Breast epithelium (tissue), 4 donors: ENCODE measurements at regions not wholly inside any gene's neighbourhood (a gene's known extent, or its start where the extent isn't known, plus 50 kb on each side); places are given as distances from the start of the nearest gene placed in this dataset.

Experiments
- DNase-seq, 2 donors: peaks; one replicate each; pipeline ENCODE4 v3.0.0-alpha.2; 2019; ENCODE audit warnings: low spot score in 2 of 2
- H3K27ac ChIP-seq, 2 donors: fragments of 200-600 bp; sonication (generic) in 1 of 2; one replicate each; pipeline ENCODE4 v1.5.1; 2016 to 2019; ENCODE audit warnings: mild to moderate bottlenecking in 1 of 2
- H3K27me3 ChIP-seq, 2 donors: fragments of 200-600 bp; sonication (generic) in 1 of 2; one replicate each; pipeline versions ENCODE4 v1.5.1 to v1.6.0; 2017 to 2019; ENCODE audit warnings: control low read depth in 1 of 2, mild to moderate bottlenecking in 1 of 2
- H3K36me3 ChIP-seq: fragments of 200-600 bp; one replicate; pipeline ENCODE4 v1.5.1; 2019
- H3K4me1 ChIP-seq, 2 donors: fragments of 200-600 bp; sonication (generic); one replicate each; pipeline ENCODE4 v1.5.1; 2016 to 2019; ENCODE audit warnings: control low read depth in 1 of 2
- H3K4me3 ChIP-seq, 3 donors: fragments of 200-600 bp; sonication (generic); 1 replicate in 2 of 3; 2 replicates in 1 of 3; pipeline ENCODE4 v1.5.1; 2016 to 2019; ENCODE audit warnings: mild to moderate bottlenecking in 3 of 3, moderate library complexity in 2 of 3
- H3K9me3 ChIP-seq, 2 donors: fragments of 200-600 bp; sonication (generic) in 1 of 2; one replicate each; pipeline ENCODE4 v1.5.1; 2016 to 2019; ENCODE audit warnings: control low read depth in 1 of 2
- CTCF ChIP-seq, 3 donors: fragments of 450-650 bp; IDR thresholded peaks; one replicate each; pipeline ENCODE4 v1.5.1; 2016 to 2017; ENCODE audit warnings: antibody characterized with exemption in 3 of 3, mild to moderate bottlenecking in 3 of 3, moderate library complexity in 3 of 3
- POLR2A ChIP-seq: fragments of 450-650 bp; IDR thresholded peaks from one replicate; pipeline ENCODE4 v1.6.1; 2016; ENCODE audit warnings: antibody characterized with exemption, mild to moderate bottlenecking, moderate library complexity
- POLR2AphosphoS5 ChIP-seq, 3 donors: sonication (generic); formaldehyde crosslinking; IDR thresholded peaks; one replicate each; pipeline ENCODE4 v1.6.1; 2017; ENCODE audit warnings: antibody characterized with exemption in 3 of 3
- intact Hi-C: fragments of 100-400 bp; cut with DNase I; formaldehyde crosslinking; loops from one replicate; pipeline ENCODE4 v1.15.1; 2023; ENCODE audit warnings: low total_unique reads

- no peak overlapping the region for H3K27ac ChIP-seq
- no peaks in the 10 kb centered on the region for H3K36me3 ChIP-seq
- no peak for TF ChIP-seq POLR2AphosphoS5 (IDR thresholded peaks at IDR 0.05)
- no peak for TF ChIP-seq CTCF (IDR thresholded peaks at IDR 0.05)
- TF ChIP-seq POLR2A = no peak
- no peak for DNase-seq
- intact Hi-C loops = no loop called here
- no peaks in the 10 kb centered on the region for H3K9me3 ChIP-seq
- no peaks in the 10 kb centered on the region for H3K4me1 ChIP-seq
- no peak overlapping the region for H3K4me3 ChIP-seq
- peaks cover 0 to 27% of the 10 kb centered on the region in 2 donors for H3K27me3 ChIP-seq
Observed at GRCh38 chr4:3675251-3676115, 90.7 kb upstream of the ADRA2C start.

- peaks cover 0 to 26% of the 10 kb centered on the region in 2 donors for H3K27me3 ChIP-seq
- H3K4me3 ChIP-seq = no peak overlapping the region
- intact Hi-C loops = no loop called here
- TF ChIP-seq POLR2AphosphoS5 (IDR thresholded peaks at IDR 0.05) (no peak), POLR2A (no peak), CTCF (IDR thresholded peaks at IDR 0.05) (no peak)
- H3K36me3 ChIP-seq = no peaks in the 10 kb centered on the region
- no peak overlapping the region for H3K27ac ChIP-seq
- DNase-seq = no peak
- no peaks in the 10 kb centered on the region for H3K4me1 ChIP-seq
- H3K9me3 ChIP-seq = no peaks in the 10 kb centered on the region
Observed at GRCh38 chr4:3674479-3674851, 91.7 kb upstream of the ADRA2C start.

- intact Hi-C loops = no loop called here
- no peaks in the 10 kb centered on the region for H3K36me3 ChIP-seq
- no peaks in the 10 kb centered on the region for H3K4me1 ChIP-seq
- H3K27ac ChIP-seq = no peak overlapping the region
- TF ChIP-seq POLR2A (no peak), CTCF (IDR thresholded peaks at IDR 0.05) (no peak), POLR2AphosphoS5 (IDR thresholded peaks at IDR 0.05) (no peak)
- no peak for DNase-seq
- H3K9me3 ChIP-seq = peaks cover 0 to 3% of the 10 kb centered on the region in 2 donors
- H3K4me3 ChIP-seq = no peak overlapping the region
- peaks cover 0 to 26% of the 10 kb centered on the region in 2 donors for H3K27me3 ChIP-seq
Observed at GRCh38 chr4:3673716-3674478, 92.3 kb upstream of the ADRA2C start.

GRCh38 chr4:3673176-3673575 lies 93.0 kb upstream of the ADRA2C start:
- no peaks in the 10 kb centered on the region for H3K4me1 ChIP-seq
- no peak for DNase-seq
- no peak overlapping the region for H3K27ac ChIP-seq
- H3K9me3 ChIP-seq = peaks cover 0 to 8% of the 10 kb centered on the region in 2 donors
- intact Hi-C loops = no loop called here
- no peak overlapping the region for H3K4me3 ChIP-seq
- H3K27me3 ChIP-seq = peaks cover 0 to 26% of the 10 kb centered on the region in 2 donors
- H3K36me3 ChIP-seq = no peaks in the 10 kb centered on the region
- TF ChIP-seq CTCF (IDR thresholded peaks at IDR 0.05) (no peak), POLR2A (no peak), POLR2AphosphoS5 (IDR thresholded peaks at IDR 0.05) (no peak)

GRCh38 chr4:3672465-3672831 lies 93.7 kb upstream of the ADRA2C start:
- no peak for DNase-seq
- Histone ChIP-seq H3K27me3 (peaks cover 0 to 23% of the 10 kb centered on the region in 2 donors), H3K36me3 (no peaks in the 10 kb centered on the region), H3K4me1 (no peaks in the 10 kb centered on the region), H3K9me3 (peaks cover 3 to 8% of the 10 kb centered on the region in 2 donors), H3K4me3 (no peak overlapping the region), H3K27ac (no peak overlapping the region)
- intact Hi-C loops = no loop called here
- TF ChIP-seq CTCF (IDR thresholded peaks at IDR 0.05) (no peak), POLR2A (no peak), POLR2AphosphoS5 (IDR thresholded peaks at IDR 0.05) (no peak)
